A549 (cell line): ENCODE measurements at regions not wholly inside any gene's neighbourhood (a gene's known extent, or its start where the extent isn't known, plus 50 kb on each side); places are given as distances from the start of the nearest gene placed in this dataset.

ENCODE experiments used
- ATAC-seq, 2 experiments: fragments of 200-7000 bp in 1 of 2; fragments of >200 bp in 1 of 2; cut with Nextera tagmentation in 1 of 2; cut with Tn5 transposase in 1 of 2; 3 replicates each; pipeline versions ENCODE4 v1.8.0 to v1.9.1; 2018 to 2020; ENCODE audit warnings: mild to moderate bottlenecking in 1 of 2, moderate library complexity in 1 of 2
- CTCF ChIA-PET: fragments of 300-600 bp; sonication (Branson Sonifier 250); formaldehyde crosslinking; extraction: SDS; loops from one replicate; lab custom pipeline; 2021; ENCODE audit warnings: antibody characterized with exemption, inconsistent platforms; lab: Yijun Ruan, JAX
- POLR2A ChIA-PET: fragments of 350-600 bp; formaldehyde crosslinking; extraction: SDS; loops from one replicate; lab custom pipeline; 2021; ENCODE audit warnings: antibody characterized with exemption, inconsistent platforms; lab: Yijun Ruan, JAX
- DNase-seq, 2 experiments: peaks; one replicate each; pipeline versions ENCODE4 v3.0.0 to v3.0.0-alpha.2; 2011 to 2016; ENCODE audit warnings: low read depth in 1 of 2, low spot score in 1 of 2
- FAIRE-seq: peaks from 2 replicates; lab custom pipeline; 2011; peaks lifted over from hg19 to GRCh38; lab: Jason Lieb, UNC
- H3K27ac ChIP-seq, 2 experiments: fragments of >200 bp; sonication (Bioruptor Twin); formaldehyde crosslinking; 3 replicates each; pipeline ENCODE4 v1.5.1; 2016 to 2017
- H3K4me1 ChIP-seq: fragments of >200 bp; sonication (Bioruptor Twin); formaldehyde crosslinking; 3 replicates; pipeline ENCODE4 v1.6.1; 2016
- H3K4me2 ChIP-seq: fragments of >200 bp; sonication (Bioruptor Twin); formaldehyde crosslinking; 3 replicates; pipeline ENCODE4 v1.6.1; 2016
- H3K4me3 ChIP-seq: fragments of >200 bp; sonication (Bioruptor Twin); formaldehyde crosslinking; 3 replicates; pipeline ENCODE4 v1.5.1; 2016
- H3K9me3 ChIP-seq: fragments of >200 bp; sonication (Bioruptor Twin); formaldehyde crosslinking; 3 replicates; pipeline ENCODE4 v1.6.1; 2016
- BHLHE40 ChIP-seq: IDR thresholded peaks from 2 replicates; pipeline ENCODE4 v1.6.1; 2012; ENCODE audit warnings: low read depth, low read length, inconsistent platforms
- CEBPB ChIP-seq, 2 experiments: fragments of >200 bp in 1 of 2; sonication (Bioruptor Twin) in 1 of 2; formaldehyde crosslinking in 1 of 2; IDR thresholded peaks; 2 replicates each; pipeline ENCODE4 v1.6.1; 2012 to 2016
- EHF ChIP-seq: fragments of 250-450 bp; sonication (Bioruptor Pico); IDR thresholded peaks from 2 replicates; pipeline ENCODE4 v1.5.0; 2020; ENCODE audit warnings: mild to moderate bottlenecking
- FOSB ChIP-seq: fragments of 250-450 bp; sonication (Bioruptor Pico); IDR thresholded peaks from 2 replicates; pipeline ENCODE4 v1.5.0; 2020; ENCODE audit warnings: mild to moderate bottlenecking, moderate library complexity
- FOSL2 ChIP-seq, 2 experiments: fragments of 450-650 bp in 1 of 2; fragments of >200 bp in 1 of 2; sonication (Bioruptor Twin) in 1 of 2; formaldehyde crosslinking; IDR thresholded peaks; 2 replicates each; pipeline versions ENCODE4 v1.5.0 to v1.6.1; 2016 to 2020; ENCODE audit warnings: mild to moderate bottlenecking in 1 of 2, moderate library complexity in 1 of 2
- FOXS1 ChIP-seq: fragments of 250-450 bp; sonication (Bioruptor Pico); IDR thresholded peaks from 2 replicates; pipeline ENCODE4 v1.5.0; 2020; ENCODE audit warnings: mild to moderate bottlenecking, moderate library complexity
- HOXA7 ChIP-seq: fragments of 250-450 bp; sonication (Bioruptor Pico); IDR thresholded peaks from 2 replicates; pipeline ENCODE4 v1.5.0; 2020; ENCODE audit warnings: mild to moderate bottlenecking, moderate library complexity
- JUN ChIP-seq, 2 experiments: fragments of >200 bp; sonication (Bioruptor Twin); formaldehyde crosslinking; IDR thresholded peaks; 2 replicates in 1 of 2; 3 replicates in 1 of 2; pipeline ENCODE4 v1.6.1; 2016 to 2017
- JUNB ChIP-seq: fragments of >200 bp; sonication (Bioruptor Twin); formaldehyde crosslinking; IDR thresholded peaks from 2 replicates; pipeline ENCODE4 v1.6.1; 2016
- MAFK ChIP-seq: fragments of 450-650 bp; IDR thresholded peaks from 2 replicates; pipeline ENCODE4 v1.6.1; 2014; ENCODE audit not compliant: partially characterized antibody
- MYC ChIP-seq: IDR thresholded peaks from 2 replicates; pipeline ENCODE4 v1.6.1; 2012; ENCODE audit warnings: mild to moderate bottlenecking, inconsistent platforms, low read length, improper control_type of control experiment, borderline replicate concordance
- NPAS2 ChIP-seq: fragments of 250-450 bp; sonication (Bioruptor Pico); IDR thresholded peaks from 2 replicates; pipeline ENCODE4 v1.8.0; 2022; ENCODE audit warnings: mild to moderate bottlenecking, moderate library complexity, borderline replicate concordance
- NR3C1 ChIP-seq: fragments of >200 bp; sonication (Bioruptor Twin); formaldehyde crosslinking; IDR thresholded peaks from 3 replicates; pipeline ENCODE4 v1.6.1; 2017
- POLR2A ChIP-seq: IDR thresholded peaks from 2 replicates; pipeline ENCODE4 v1.6.1; 2012; ENCODE audit warnings: mild to moderate bottlenecking, low read length
- POLR2AphosphoS2 ChIP-seq: conservative IDR thresholded peaks from 2 replicates; pipeline ENCODE4 v1.6.1; 2012; ENCODE audit warnings: low read length, improper control_type of control experiment, inconsistent platforms
- RARB ChIP-seq: fragments of 250-450 bp; sonication (Bioruptor Pico); IDR thresholded peaks from 2 replicates; pipeline ENCODE4 v1.8.0; 2021; ENCODE audit warnings: mild to moderate bottlenecking, moderate library complexity
- RNF2 ChIP-seq: fragments of 200-600 bp; sonication (generic); IDR thresholded peaks from 2 replicates; pipeline ENCODE4 v1.6.1; 2016; ENCODE audit warnings: low read depth, mild to moderate bottlenecking, antibody characterized with exemption, moderate library complexity, borderline replicate concordance
- SMC3 ChIP-seq: fragments of >200 bp; sonication (Bioruptor Twin); formaldehyde crosslinking; IDR thresholded peaks from 3 replicates; pipeline ENCODE4 v1.6.1; 2018; ENCODE audit warnings: inconsistent platforms
- SREBF2 ChIP-seq: fragments of 450-650 bp; IDR thresholded peaks from 2 replicates; pipeline ENCODE4 v1.6.1; 2014; ENCODE audit warnings: mild to moderate bottlenecking, moderate library complexity
- TP53 ChIP-seq: fragments of 250-450 bp; sonication (Bioruptor Pico); IDR thresholded peaks from 2 replicates; pipeline ENCODE4 v1.5.0; 2021; ENCODE audit warnings: mild to moderate bottlenecking, moderate library complexity
- WGBS: methylation state at CpG from one replicate; pipeline ENCODE4 v1.1.6; 2017; ENCODE audit errors: missing lambda C conversion rate; 5-methylcytosine and 5-hydroxymethylcytosine counted together
- TF ChIP-seq, protein P1 (sequence below): fragments of 250-450 bp; sonication (Bioruptor Pico); IDR thresholded peaks from 2 replicates; pipeline ENCODE4 v1.5.0; 2021; ENCODE audit warnings: mild to moderate bottlenecking, moderate library complexity, borderline replicate concordance
- TF ChIP-seq, protein P2 (sequence below): fragments of 250-450 bp; sonication (Bioruptor Pico); IDR thresholded peaks from 2 replicates; pipeline ENCODE4 v1.5.0; 2020; ENCODE audit warnings: low read depth, mild to moderate bottlenecking, moderate library complexity
- TF ChIP-seq, protein P3 (sequence below): fragments of 200-600 bp; sonication (generic); IDR thresholded peaks from 2 replicates; pipeline ENCODE4 v1.6.1; 2016; ENCODE audit warnings: antibody characterized with exemption, mild to moderate bottlenecking, moderate library complexity
- TF ChIP-seq, protein P4 (sequence below): fragments of >200 bp; sonication (Bioruptor Twin); formaldehyde crosslinking; IDR thresholded peaks from 3 replicates; pipeline ENCODE4 v1.5.1; 2016
- TF ChIP-seq, protein P5 (sequence below): IDR thresholded peaks from 2 replicates; pipeline ENCODE4 v1.6.1; 2012

DNA sequence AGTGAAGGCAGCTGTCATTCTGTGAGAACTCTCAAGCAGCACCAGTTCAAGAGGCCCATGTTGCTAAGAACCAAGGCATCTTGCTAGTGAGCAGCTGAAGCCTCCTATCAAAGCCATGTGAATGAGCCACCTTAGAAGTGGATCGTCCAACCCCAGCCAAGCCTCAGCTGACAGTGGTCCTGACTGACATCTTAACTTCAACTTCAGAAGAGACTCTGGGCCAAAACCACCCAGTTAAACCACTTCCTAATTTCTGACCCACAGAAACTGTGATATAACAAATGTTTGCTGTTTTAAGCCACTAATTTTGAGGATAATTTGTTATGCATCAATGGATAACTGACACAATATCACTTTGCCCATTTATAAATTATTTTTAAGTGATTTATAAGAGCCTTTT lies 256.0 kb downstream of the RPAP3 start:
- TF ChIP-seq FOSB (CRISPR knock-in tag) (no peak), NR3C1 (no peak), FOXS1 (CRISPR knock-in tag) (no peak)
- TF ChIP-seq, protein P1, sequence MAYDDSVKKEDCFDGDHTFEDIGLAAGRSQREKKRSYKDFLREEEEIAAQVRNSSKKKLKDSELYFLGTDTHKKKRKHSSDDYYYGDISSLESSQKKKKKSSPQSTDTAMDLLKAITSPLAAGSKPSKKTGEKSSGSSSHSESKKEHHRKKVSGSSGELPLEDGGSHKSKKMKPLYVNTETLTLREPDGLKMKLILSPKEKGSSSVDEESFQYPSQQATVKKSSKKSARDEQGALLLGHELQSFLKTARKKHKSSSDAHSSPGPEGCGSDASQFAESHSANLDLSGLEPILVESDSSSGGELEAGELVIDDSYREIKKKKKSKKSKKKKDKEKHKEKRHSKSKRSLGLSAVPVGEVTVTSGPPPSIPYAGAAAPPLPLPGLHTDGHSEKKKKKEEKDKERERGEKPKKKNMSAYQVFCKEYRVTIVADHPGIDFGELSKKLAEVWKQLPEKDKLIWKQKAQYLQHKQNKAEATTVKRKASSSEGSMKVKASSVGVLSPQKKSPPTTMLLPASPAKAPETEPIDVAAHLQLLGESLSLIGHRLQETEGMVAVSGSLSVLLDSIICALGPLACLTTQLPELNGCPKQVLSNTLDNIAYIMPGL (CRISPR knock-in tag) = no peak
- TF ChIP-seq, protein P2, sequence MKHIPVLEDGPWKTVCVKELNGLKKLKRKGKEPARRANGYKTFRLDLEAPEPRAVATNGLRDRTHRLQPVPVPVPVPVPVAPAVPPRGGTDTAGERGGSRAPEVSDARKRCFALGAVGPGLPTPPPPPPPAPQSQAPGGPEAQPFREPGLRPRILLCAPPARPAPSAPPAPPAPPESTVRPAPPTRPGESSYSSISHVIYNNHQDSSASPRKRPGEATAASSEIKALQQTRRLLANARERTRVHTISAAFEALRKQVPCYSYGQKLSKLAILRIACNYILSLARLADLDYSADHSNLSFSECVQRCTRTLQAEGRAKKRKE (CRISPR knock-in tag) = no peak
- Histone ChIP-seq H3K4me2 (no peak overlapping the region), H3K27ac (no peak overlapping the region), H3K9me3 (no peaks in the 10 kb centered on the region), H3K4me1 (no peaks in the 10 kb centered on the region), H3K4me3 (no peak overlapping the region)
- ChIA-PET POLR2A (no interaction called here), CTCF (interaction anchor here (1.5 kb wide), 1 partner anchor 52 kb away, joined by 4 read pairs; no protein-coding TSS in a partner anchor)
- no peak for ATAC-seq
- no peak for FAIRE-seq
- WGBS = 37% methylated on average over 1 of the region's 1 CpG
- DNase-seq = no peak

DNA sequence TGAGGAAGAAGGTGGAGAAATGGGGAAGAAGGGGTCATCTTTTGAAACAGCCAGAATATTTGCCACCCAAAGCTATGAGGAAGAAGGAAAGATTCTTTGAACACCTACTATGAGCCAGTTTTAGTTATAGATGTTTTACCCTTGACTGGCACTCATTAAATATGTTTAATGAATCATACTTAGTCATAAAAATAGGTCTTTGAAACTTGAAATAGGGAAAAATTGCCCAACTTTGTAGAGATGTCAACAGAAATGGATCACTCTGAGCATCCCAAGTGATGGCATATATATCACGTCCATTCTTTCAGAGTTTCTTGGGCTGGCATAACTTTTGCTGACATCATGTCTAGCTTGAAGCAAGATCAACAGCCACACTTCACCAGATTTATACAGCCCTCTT lies 263.5 kb downstream of the RPAP3 start:
- Histone ChIP-seq H3K4me1 (no peaks in the 10 kb centered on the region), H3K4me2 (no peak overlapping the region), H3K9me3 (0 out of 3 replicates have a peak, but pooled peaks cover 7% of the 10 kb centered on the region), H3K27ac (no peak overlapping the region), H3K4me3 (no peak overlapping the region)
- FAIRE-seq = no peak
- peak in 1 of 2 experiments; percentile 7 for DNase-seq
- ChIA-PET CTCF (no interaction called here), POLR2A (no interaction called here)
- TF ChIP-seq RARB (CRISPR knock-in tag) = no peak
- TF ChIP-seq, protein P2 (CRISPR knock-in tag) = no peak
- no peak for TF ChIP-seq SREBF2
- peak; percentile 72 for TF ChIP-seq JUNB
- TF ChIP-seq CEBPB (IDR thresholded peaks at IDR 0.05) = 0 out of 4 replicates have a peak, but pooled peaks have one; percentile 6 to 15
- no peak for TF ChIP-seq MYC
- TF ChIP-seq, protein P3, sequence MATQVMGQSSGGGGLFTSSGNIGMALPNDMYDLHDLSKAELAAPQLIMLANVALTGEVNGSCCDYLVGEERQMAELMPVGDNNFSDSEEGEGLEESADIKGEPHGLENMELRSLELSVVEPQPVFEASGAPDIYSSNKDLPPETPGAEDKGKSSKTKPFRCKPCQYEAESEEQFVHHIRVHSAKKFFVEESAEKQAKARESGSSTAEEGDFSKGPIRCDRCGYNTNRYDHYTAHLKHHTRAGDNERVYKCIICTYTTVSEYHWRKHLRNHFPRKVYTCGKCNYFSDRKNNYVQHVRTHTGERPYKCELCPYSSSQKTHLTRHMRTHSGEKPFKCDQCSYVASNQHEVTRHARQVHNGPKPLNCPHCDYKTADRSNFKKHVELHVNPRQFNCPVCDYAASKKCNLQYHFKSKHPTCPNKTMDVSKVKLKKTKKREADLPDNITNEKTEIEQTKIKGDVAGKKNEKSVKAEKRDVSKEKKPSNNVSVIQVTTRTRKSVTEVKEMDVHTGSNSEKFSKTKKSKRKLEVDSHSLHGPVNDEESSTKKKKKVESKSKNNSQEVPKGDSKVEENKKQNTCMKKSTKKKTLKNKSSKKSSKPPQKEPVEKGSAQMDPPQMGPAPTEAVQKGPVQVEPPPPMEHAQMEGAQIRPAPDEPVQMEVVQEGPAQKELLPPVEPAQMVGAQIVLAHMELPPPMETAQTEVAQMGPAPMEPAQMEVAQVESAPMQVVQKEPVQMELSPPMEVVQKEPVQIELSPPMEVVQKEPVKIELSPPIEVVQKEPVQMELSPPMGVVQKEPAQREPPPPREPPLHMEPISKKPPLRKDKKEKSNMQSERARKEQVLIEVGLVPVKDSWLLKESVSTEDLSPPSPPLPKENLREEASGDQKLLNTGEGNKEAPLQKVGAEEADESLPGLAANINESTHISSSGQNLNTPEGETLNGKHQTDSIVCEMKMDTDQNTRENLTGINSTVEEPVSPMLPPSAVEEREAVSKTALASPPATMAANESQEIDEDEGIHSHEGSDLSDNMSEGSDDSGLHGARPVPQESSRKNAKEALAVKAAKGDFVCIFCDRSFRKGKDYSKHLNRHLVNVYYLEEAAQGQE = no peak
- no peak for TF ChIP-seq NPAS2 (CRISPR knock-in tag)
- TF ChIP-seq BHLHE40 = no peak
- TF ChIP-seq SMC3 = no peak
- no peak for TF ChIP-seq HOXA7
- no peak for TF ChIP-seq TP53 (CRISPR knock-in tag)
- TF ChIP-seq RNF2 = no peak
- no peak for TF ChIP-seq EHF (CRISPR knock-in tag)
- TF ChIP-seq, protein P4, sequence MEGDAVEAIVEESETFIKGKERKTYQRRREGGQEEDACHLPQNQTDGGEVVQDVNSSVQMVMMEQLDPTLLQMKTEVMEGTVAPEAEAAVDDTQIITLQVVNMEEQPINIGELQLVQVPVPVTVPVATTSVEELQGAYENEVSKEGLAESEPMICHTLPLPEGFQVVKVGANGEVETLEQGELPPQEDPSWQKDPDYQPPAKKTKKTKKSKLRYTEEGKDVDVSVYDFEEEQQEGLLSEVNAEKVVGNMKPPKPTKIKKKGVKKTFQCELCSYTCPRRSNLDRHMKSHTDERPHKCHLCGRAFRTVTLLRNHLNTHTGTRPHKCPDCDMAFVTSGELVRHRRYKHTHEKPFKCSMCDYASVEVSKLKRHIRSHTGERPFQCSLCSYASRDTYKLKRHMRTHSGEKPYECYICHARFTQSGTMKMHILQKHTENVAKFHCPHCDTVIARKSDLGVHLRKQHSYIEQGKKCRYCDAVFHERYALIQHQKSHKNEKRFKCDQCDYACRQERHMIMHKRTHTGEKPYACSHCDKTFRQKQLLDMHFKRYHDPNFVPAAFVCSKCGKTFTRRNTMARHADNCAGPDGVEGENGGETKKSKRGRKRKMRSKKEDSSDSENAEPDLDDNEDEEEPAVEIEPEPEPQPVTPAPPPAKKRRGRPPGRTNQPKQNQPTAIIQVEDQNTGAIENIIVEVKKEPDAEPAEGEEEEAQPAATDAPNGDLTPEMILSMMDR = no peak
- TF ChIP-seq MAFK = no peak
- no peak for TF ChIP-seq JUN (IDR thresholded peaks at IDR 0.05)
- TF ChIP-seq, protein P5, sequence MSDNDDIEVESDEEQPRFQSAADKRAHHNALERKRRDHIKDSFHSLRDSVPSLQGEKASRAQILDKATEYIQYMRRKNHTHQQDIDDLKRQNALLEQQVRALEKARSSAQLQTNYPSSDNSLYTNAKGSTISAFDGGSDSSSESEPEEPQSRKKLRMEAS = no peak
- TF ChIP-seq POLR2A = no peak
- TF ChIP-seq FOSL2 (IDR thresholded peaks at IDR 0.05) = 0 out of 2 replicates have a peak, but pooled peaks have one; percentile 28
- TF ChIP-seq FOSL2 (CRISPR knock-in tag; IDR thresholded peaks at IDR 0.05) = no peak; the same call in 1 of the 2 replicates
- no peak for TF ChIP-seq FOSB (CRISPR knock-in tag)
- no peak for TF ChIP-seq POLR2AphosphoS2
- no peak for ATAC-seq
- WGBS = 8% methylated on average over 1 of the region's 1 CpG
